Lung microvascular endothelial cell (primary cell): ENCODE measurements at regions not wholly inside any gene's neighbourhood (a gene's known extent, or its start where the extent isn't known, plus 50 kb on each side); places are given as distances from the start of the nearest gene placed in this dataset.

Source experiments
- DNase-seq, 2 donors: peaks; one replicate each; pipeline versions ENCODE4 v3.0.0 to v3.0.0-alpha.2; 2010; ENCODE audit warnings: low read depth in 2 of 2

DNA sequence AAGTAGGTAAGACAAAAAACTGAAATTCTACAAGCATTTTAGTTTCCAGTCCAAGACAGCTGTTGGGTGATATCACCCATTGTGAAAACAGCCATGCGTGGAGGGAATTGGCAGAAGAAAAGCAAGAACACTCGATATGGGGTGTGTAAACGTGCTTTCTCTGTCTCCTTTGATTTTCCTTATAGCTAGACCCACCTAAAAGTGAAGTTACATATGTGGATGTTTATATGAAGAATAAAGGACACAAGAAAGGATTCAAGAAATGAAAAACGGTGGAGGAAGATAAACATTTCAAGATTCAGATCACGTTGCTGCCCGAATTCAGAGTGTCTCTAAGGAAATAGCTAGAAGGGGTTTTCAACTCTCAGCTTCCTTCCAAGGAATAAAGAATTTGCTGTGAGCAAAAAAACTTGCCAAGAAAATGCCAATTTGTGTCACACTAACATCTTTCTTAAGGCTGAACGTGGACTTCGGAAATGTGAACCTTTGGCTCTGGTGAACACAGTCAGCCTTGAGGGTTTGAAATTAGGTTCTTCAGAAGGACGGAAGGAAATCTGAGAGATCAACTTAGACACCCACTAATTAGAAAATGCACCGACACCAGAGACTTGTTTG lies 269.0 kb upstream of the ADAMTS9 start:
- DNase-seq: peak in 1 of 2 donors; percentile 15

DNA sequence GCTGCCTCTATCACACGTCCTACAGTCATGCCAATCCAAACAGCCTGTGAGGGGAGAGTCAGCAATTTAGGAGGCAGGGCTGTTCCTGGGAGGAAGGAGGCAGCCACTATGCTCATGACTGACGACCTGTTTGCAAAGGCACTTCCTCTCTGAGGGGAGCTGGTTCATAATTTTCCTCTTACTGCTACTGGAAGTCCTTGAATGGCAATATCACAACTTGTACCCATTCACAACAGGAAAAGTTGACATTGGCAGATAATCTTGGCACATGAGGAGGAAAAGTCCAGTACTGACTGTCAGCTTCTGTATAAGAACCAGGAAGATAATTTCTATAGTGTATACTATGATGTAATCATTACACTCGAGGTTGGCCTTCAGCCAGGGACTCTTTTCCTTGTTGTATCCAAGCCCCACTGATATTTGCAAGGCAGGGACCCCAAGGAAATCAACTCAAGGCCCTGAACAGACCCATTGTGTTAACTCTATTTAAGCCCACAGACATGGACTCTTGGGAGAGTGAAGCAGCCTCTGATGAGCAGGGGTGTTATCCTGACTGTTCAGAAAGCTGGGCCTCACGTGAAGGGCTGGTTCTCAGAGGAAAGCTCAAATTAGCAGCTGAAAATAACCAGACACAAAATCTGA lies 267.3 kb upstream of the ADAMTS9 start:
- DNase-seq: peak; percentile 80 to 99

GRCh38 chr3:64945171-64945729 lies 257.4 kb upstream of the ADAMTS9 start:
- DNase-seq: peak; percentile 61 to 75

DNA sequence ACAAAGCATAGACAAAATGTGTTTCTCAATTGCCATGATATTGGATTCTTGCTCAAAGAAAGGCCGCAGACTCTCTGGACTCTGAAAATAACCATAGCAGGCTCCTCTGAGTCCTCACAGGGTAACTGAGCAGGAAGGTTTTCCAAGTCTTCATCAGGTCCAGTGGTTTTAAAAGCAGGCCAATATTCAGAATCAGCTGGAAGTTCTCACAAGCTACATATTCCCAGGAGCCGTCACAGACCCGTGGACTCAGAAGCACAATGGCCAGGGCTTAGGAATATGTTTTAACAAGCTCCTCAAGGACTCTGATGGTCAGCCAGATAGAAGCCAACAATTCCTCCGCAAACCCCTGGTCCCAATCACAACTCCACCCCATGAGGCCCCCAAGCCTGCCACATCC lies 256.1 kb upstream of the ADAMTS9 start:
- DNase-seq: no peak

- DNase-seq: no peak
Observed at GRCh38 chr3:64940596-64941348, 253.0 kb upstream of the ADAMTS9 start.

DNA sequence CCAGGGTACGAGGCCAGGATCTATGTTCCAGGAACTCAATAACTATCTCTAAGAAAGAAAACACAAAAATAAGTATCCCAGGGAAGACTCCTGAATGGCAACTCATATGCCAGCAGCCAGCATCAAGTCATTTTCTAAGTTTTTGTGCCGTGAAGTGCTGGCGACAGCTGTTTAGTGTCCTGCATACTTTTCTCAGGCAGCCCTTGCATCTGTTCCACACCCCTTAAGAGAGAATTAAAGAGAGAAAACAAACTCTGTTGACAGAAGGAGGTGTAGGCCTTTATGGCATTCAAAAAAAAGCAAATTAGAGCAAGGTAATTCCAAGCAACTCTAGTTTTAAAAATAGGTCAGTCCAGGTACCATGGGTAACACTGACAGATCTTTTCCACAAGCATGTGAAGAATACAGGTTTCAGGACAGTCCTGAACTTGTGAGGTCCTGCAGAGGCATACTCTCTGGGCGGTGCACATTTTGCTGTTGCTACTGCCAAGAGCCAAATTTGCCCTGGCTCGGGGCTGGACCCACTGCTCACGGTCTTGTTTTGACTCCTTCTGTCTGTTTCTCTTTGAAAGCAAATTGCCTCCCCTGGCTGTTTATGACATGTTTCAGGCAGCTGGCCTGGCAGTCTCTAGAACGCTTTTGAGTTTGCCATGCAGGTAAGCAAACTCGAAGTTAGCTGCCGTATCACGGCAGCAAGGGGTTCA lies 252.1 kb upstream of the ADAMTS9 start:
- no peak for DNase-seq

GRCh38 chr3:64939309-64939708 lies 251.5 kb upstream of the ADAMTS9 start:
- DNase-seq: no peak

GRCh38 chr3:64936556-64936955 lies 248.8 kb upstream of the ADAMTS9 start:
- DNase-seq: no peak

- DNase-seq: no peak
Observed at GRCh38 chr3:64935971-64936370, 248.2 kb upstream of the ADAMTS9 start.

- DNase-seq: no peak
Observed at GRCh38 chr3:64932666-64933342, 245.0 kb upstream of the ADAMTS9 start.

DNA sequence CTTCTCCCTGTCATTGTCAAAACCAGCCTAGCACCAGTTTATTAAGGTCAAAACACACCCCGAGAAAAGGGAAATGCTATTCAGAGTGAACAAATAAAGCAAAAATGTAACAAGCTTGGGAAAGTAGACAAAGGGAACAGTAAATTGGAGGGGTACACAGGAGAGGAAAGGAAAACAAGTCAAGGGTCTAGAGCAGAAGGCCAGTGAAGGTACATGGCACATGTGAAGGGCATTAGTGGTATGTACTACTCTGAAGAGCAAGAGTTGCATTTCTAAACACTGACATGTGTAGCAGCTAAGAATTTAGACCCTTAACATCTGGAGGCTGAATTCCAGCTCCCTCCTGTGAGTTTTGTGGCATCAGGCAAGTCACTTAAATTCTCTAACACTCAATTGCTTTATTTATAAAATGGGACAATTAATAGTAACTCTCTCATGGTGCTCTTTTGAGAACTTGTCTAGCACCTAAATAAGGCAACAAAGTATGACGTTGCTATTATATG lies 244.3 kb upstream of the ADAMTS9 start:
- DNase-seq: no peak

DNA sequence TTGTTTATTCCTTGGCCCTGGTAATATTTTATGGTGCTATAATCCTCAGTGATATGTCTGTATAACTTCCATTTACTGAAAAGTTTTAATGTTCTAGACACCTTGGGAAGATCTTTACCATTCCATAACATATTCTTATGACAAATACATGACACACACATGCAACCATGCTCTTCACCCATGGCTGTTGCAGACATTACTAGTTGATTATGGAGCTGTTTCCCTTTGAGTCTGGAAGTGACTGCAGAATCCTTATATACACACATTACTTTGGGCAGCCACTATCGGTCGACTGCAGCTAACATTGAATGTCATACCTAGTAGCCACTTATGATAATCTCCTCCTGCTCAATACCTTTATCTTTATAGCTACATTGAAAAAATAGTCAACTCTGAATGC lies 243.1 kb upstream of the ADAMTS9 start:
- DNase-seq: no peak

- peak; percentile 73 to 88 for DNase-seq
Observed at GRCh38 chr3:64928683-64929082, 240.9 kb upstream of the ADAMTS9 start.

DNA sequence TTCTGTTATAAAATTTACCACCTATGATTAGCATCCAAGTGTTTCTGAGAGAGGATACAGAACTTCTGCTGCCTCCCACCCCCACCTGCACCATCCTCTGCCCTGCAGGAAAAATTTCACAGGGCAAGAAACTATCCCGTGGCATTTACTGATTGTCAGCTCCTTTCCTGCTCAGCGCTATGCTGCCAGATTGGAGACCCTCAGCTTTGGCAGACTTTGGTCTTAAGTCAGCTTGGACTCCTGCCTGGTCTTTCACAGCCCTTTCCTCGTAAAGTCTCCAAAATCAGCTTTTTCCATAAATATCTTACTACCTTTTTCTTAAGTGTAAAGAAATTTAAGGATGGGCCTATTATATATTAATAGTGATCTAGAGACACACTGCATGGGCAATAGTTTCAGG lies 239.9 kb upstream of the ADAMTS9 start:
- no peak for DNase-seq

DNA sequence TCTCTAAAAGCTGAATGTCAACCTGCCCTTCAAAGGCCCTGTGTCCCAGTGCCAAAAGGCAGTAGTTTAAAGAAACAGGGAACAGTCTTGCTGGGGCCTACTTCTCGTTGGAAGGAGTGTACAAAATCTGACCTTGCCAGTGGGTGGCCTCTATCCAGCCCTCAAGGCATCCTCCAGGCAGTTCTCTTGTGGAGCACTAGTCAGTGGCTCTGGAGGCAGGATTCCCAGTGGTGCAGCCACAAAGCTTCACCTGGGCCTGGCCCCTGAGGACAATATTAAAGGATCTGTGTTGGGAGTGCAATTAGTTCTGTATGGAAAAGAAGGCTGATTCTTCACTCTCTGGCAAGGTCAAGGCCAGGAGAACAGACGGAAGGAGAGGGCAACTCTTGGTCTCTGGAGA lies 237.8 kb upstream of the ADAMTS9 start:
- DNase-seq: no peak

- no peak for DNase-seq
Observed at GRCh38 chr3:64924961-64925360, 237.2 kb upstream of the ADAMTS9 start.

DNA sequence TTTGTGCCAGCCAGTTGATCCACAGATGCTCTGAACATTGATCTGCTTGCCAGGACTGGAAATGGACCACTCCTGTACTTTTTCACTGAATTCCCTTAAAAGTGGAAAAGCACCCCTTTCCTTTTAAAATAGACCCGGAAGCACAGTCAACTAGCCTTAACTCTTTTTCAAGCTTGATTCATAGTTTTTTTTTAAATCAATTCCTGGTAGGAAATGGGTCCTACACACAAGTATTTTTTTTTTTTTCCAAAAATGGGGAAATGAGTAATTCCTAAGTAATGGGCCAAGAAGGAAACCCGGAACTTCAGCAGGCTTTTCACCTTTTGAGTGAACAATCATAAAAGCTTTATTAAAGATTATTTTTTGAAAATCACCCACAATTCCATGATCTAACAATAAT lies 234.4 kb upstream of the ADAMTS9 start:
- DNase-seq: peak in 1 of 2 donors; percentile 59

- no peak for DNase-seq
Observed at GRCh38 chr3:64921281-64922065, 233.7 kb upstream of the ADAMTS9 start.

DNA sequence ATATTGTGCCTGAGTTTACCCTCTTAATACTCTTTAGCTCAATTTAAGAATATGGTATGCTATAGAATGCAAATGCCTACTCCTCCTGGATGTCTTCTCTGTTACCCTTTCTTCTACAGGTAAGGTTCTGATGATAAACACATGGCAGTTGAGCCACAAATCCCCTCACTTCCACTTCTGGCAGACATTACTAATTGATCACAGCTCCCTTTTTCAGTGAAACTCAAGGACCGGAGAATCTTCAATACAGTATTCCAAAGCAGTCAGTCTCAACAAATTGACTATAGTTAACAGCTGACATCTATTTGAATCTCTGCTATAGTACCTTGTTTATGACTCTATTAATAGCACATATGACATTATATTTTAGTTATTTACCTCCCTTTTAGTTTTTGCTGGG lies 232.1 kb upstream of the ADAMTS9 start:
- no peak for DNase-seq

- DNase-seq: no peak
Observed at GRCh38 chr3:64918989-64919388, 231.2 kb upstream of the ADAMTS9 start.
